ENCODE measurements at regions not wholly inside any gene's neighbourhood (a gene's known extent, or its start where the extent isn't known, plus 50 kb on each side); places are given as distances from the start of the nearest gene placed in this dataset.

GRCh38 chr7:133132906-133133305 lies 51.0 kb upstream of the CHCHD3 start:
- Mint-ChIP-seq H3K9me3 (ENCODE audit: insufficient read depth) (no peaks in the 10 kb centered on the region), H3K4me3 (no peak overlapping the region), H3K27ac (no peak overlapping the region), H3K36me3 (ENCODE audit: low read depth) (no peaks in the 10 kb centered on the region), H3K4me1 (ENCODE audit: low read depth) (peaks cover 8% of the 10 kb centered on the region), H3K27me3 (ENCODE audit: low read depth) (peaks cover 3% of the 10 kb centered on the region)
- ATAC-seq = no peak
- DNase-seq = no peak
- POLR2A ChIA-PET = no interaction called here
- CTCF ChIA-PET = no interaction called here

- Mint-ChIP-seq H3K4me3 (no peak overlapping the region), H3K27me3 (ENCODE audit: low read depth) (peaks cover 6% of the 10 kb centered on the region), H3K36me3 (ENCODE audit: low read depth) (no peaks in the 10 kb centered on the region), H3K27ac (no peak overlapping the region), H3K9me3 (ENCODE audit: insufficient read depth) (no peaks in the 10 kb centered on the region), H3K4me1 (ENCODE audit: low read depth) (peaks cover 10% of the 10 kb centered on the region)
- POLR2A ChIA-PET = no interaction called here
- ATAC-seq (no peak), DNase-seq (no peak)
- CTCF ChIA-PET = interaction anchor here (0.6 kb wide), 1 partner anchor 1212 kb away, joined by 3 read pairs; no protein-coding TSS in a partner anchor
Observed at GRCh38 chr7:133134810-133135209, 52.9 kb upstream of the CHCHD3 start.

- ATAC-seq = no peak
- ChIA-PET POLR2A (no interaction called here), CTCF (no interaction called here)
Observed at GRCh38 chr7:133135451-133135850, 53.6 kb upstream of the CHCHD3 start.

GRCh38 chr7:133139350-133139749 lies 57.5 kb upstream of the CHCHD3 start:
- Mint-ChIP-seq H3K27ac (no peak overlapping the region), H3K27me3 (ENCODE audit: low read depth) (peaks cover 9% of the 10 kb centered on the region), H3K4me1 (ENCODE audit: low read depth) (peaks cover 11% of the 10 kb centered on the region), H3K36me3 (ENCODE audit: low read depth) (no peaks in the 10 kb centered on the region), H3K9me3 (ENCODE audit: insufficient read depth) (no peaks in the 10 kb centered on the region), H3K4me3 (no peak overlapping the region)
- DNase-seq = no peak
- ChIA-PET POLR2A (interaction anchor here (0.7 kb wide), 1 partner anchor 1390 kb away, joined by 3 read pairs; no protein-coding TSS in a partner anchor), CTCF (interaction anchor here (0.6 kb wide), 1 partner anchor 93 kb away, joined by 3 read pairs; no protein-coding TSS in a partner anchor)
- no peak for ATAC-seq

More at GRCh38 chr7:133135451-133135850, 53.6 kb upstream of the CHCHD3 start:
- Mint-ChIP-seq H3K4me3 (no peak overlapping the region), H3K4me1 (ENCODE audit: low read depth) (peaks cover 12% of the 10 kb centered on the region), H3K27me3 (ENCODE audit: low read depth) (peaks cover 9% of the 10 kb centered on the region), H3K27ac (no peak overlapping the region), H3K36me3 (ENCODE audit: low read depth) (no peaks in the 10 kb centered on the region), H3K9me3 (ENCODE audit: insufficient read depth) (no peaks in the 10 kb centered on the region)
- DNase-seq = no peak

- Mint-ChIP-seq H3K36me3 (ENCODE audit: low read depth) (no peaks in the 10 kb centered on the region), H3K27me3 (ENCODE audit: low read depth) (peaks cover 10% of the 10 kb centered on the region), H3K4me3 (no peak overlapping the region), H3K9me3 (ENCODE audit: insufficient read depth) (no peaks in the 10 kb centered on the region), H3K4me1 (ENCODE audit: low read depth) (peaks cover 7% of the 10 kb centered on the region), H3K27ac (no peak overlapping the region)
- CTCF ChIA-PET = interaction anchor here (0.6 kb wide), 1 partner anchor 92 kb away, joined by 3 read pairs; no protein-coding TSS in a partner anchor
- DNase-seq (no peak), ATAC-seq (no peak)
- POLR2A ChIA-PET = no interaction called here
Observed at GRCh38 chr7:133139801-133140200, 57.9 kb upstream of the CHCHD3 start.

- DNase-seq (no peak), ATAC-seq (no peak)
- Mint-ChIP-seq H3K27me3 (ENCODE audit: low read depth) (peaks cover 10% of the 10 kb centered on the region), H3K9me3 (ENCODE audit: insufficient read depth) (no peaks in the 10 kb centered on the region), H3K27ac (no peak overlapping the region), H3K36me3 (ENCODE audit: low read depth) (no peaks in the 10 kb centered on the region), H3K4me3 (no peak overlapping the region), H3K4me1 (ENCODE audit: low read depth) (peaks cover 4% of the 10 kb centered on the region)
- CTCF ChIA-PET = no interaction called here
- POLR2A ChIA-PET = no interaction called here
Observed at GRCh38 chr7:133140994-133141595, 59.2 kb upstream of the CHCHD3 start.

GRCh38 chr7:133150760-133151159 lies 68.9 kb upstream of the CHCHD3 start:
- Mint-ChIP-seq H3K27me3 (ENCODE audit: low read depth) (peaks cover 14% of the 10 kb centered on the region), H3K4me3 (no peak overlapping the region), H3K4me1 (ENCODE audit: low read depth) (no peaks in the 10 kb centered on the region), H3K27ac (no peak overlapping the region), H3K36me3 (ENCODE audit: low read depth) (no peaks in the 10 kb centered on the region), H3K9me3 (ENCODE audit: insufficient read depth) (no peaks in the 10 kb centered on the region)
- CTCF ChIA-PET = no interaction called here
- POLR2A ChIA-PET = no interaction called here
- DNase-seq = no peak
- no peak for ATAC-seq

- CTCF ChIA-PET = no interaction called here
- Mint-ChIP-seq H3K4me1 (ENCODE audit: low read depth) (no peaks in the 10 kb centered on the region), H3K4me3 (no peak overlapping the region)
Observed at GRCh38 chr7:133152875-133153274, 71.0 kb upstream of the CHCHD3 start.

GRCh38 chr7:133155146-133155545 lies 73.3 kb upstream of the CHCHD3 start:
- POLR2A ChIA-PET = no interaction called here
- CTCF ChIA-PET = no interaction called here
- DNase-seq = no peak
- Mint-ChIP-seq H3K36me3 (ENCODE audit: low read depth) (no peaks in the 10 kb centered on the region), H3K27ac (no peak overlapping the region), H3K9me3 (ENCODE audit: insufficient read depth) (no peaks in the 10 kb centered on the region), H3K4me1 (ENCODE audit: low read depth) (no peaks in the 10 kb centered on the region), H3K27me3 (ENCODE audit: low read depth) (peaks cover 2% of the 10 kb centered on the region), H3K4me3 (no peak overlapping the region)
- no peak for ATAC-seq

More at GRCh38 chr7:133152875-133153274, 71.0 kb upstream of the CHCHD3 start:
- no peak for DNase-seq
- Mint-ChIP-seq H3K9me3 (ENCODE audit: insufficient read depth) (no peaks in the 10 kb centered on the region), H3K36me3 (ENCODE audit: low read depth) (no peaks in the 10 kb centered on the region), H3K27me3 (ENCODE audit: low read depth) (peaks cover 8% of the 10 kb centered on the region), H3K27ac (no peak overlapping the region)
- POLR2A ChIA-PET = no interaction called here
- no peak for ATAC-seq

GRCh38 chr7:133155642-133156041 lies 73.8 kb upstream of the CHCHD3 start:
- POLR2A ChIA-PET = no interaction called here
- no peak overlapping the region for H3K27ac Mint-ChIP-seq
- no peaks in the 10 kb centered on the region for H3K4me1 Mint-ChIP-seq (ENCODE audit: low read depth)
- no peaks in the 10 kb centered on the region for H3K9me3 Mint-ChIP-seq (ENCODE audit: insufficient read depth)
- H3K36me3 Mint-ChIP-seq (ENCODE audit: low read depth) = no peaks in the 10 kb centered on the region
- no peak for DNase-seq
- peaks cover 3% of the 10 kb centered on the region for H3K27me3 Mint-ChIP-seq (ENCODE audit: low read depth)
- CTCF ChIA-PET = no interaction called here
- no peak overlapping the region for H3K4me3 Mint-ChIP-seq
- no peak for ATAC-seq

GRCh38 chr7:133157045-133157444 lies 75.2 kb upstream of the CHCHD3 start:
- no peaks in the 10 kb centered on the region for H3K36me3 Mint-ChIP-seq (ENCODE audit: low read depth)
- H3K27me3 Mint-ChIP-seq (ENCODE audit: low read depth) = peaks cover 5% of the 10 kb centered on the region
- H3K27ac Mint-ChIP-seq = no peak overlapping the region
- no peaks in the 10 kb centered on the region for H3K9me3 Mint-ChIP-seq (ENCODE audit: insufficient read depth)
- no peak for DNase-seq
- ATAC-seq = no peak
- H3K4me3 Mint-ChIP-seq = no peak overlapping the region
- no peaks in the 10 kb centered on the region for H3K4me1 Mint-ChIP-seq (ENCODE audit: low read depth)
- CTCF ChIA-PET = no interaction called here
- POLR2A ChIA-PET = no interaction called here

- CTCF ChIA-PET = no interaction called here
- no peak for DNase-seq
- no peaks in the 10 kb centered on the region for H3K9me3 Mint-ChIP-seq (ENCODE audit: insufficient read depth)
- no peaks in the 10 kb centered on the region for H3K36me3 Mint-ChIP-seq (ENCODE audit: low read depth)
- POLR2A ChIA-PET = no interaction called here
- no peak for ATAC-seq
- H3K4me1 Mint-ChIP-seq (ENCODE audit: low read depth) = no peaks in the 10 kb centered on the region
- H3K27me3 Mint-ChIP-seq (ENCODE audit: low read depth) = peaks cover 13% of the 10 kb centered on the region
- no peak overlapping the region for H3K27ac Mint-ChIP-seq
- H3K4me3 Mint-ChIP-seq = no peak overlapping the region
Observed at GRCh38 chr7:133164498-133164897, 82.6 kb upstream of the CHCHD3 start.

- H3K27me3 Mint-ChIP-seq (ENCODE audit: low read depth) = peaks cover 12% of the 10 kb centered on the region
- H3K36me3 Mint-ChIP-seq (ENCODE audit: low read depth) = no peaks in the 10 kb centered on the region
- ChIA-PET CTCF (no interaction called here), POLR2A (no interaction called here)
- ATAC-seq (no peak), DNase-seq (no peak)
- no peaks in the 10 kb centered on the region for H3K9me3 Mint-ChIP-seq (ENCODE audit: insufficient read depth)
- H3K4me1 Mint-ChIP-seq (ENCODE audit: low read depth) = no peaks in the 10 kb centered on the region
- H3K27ac Mint-ChIP-seq = no peak overlapping the region
- no peak overlapping the region for H3K4me3 Mint-ChIP-seq
Observed at GRCh38 chr7:133165001-133165400, 83.1 kb upstream of the CHCHD3 start.
